GM19240 (cell line): ENCODE measurements at regions not wholly inside any gene's neighbourhood (a gene's known extent, or its start where the extent isn't known, plus 50 kb on each side); places are given as distances from the start of the nearest gene placed in this dataset.

Source experiments
- DNase-seq: peaks from one replicate; pipeline ENCODE4 v3.0.0; 2011; ENCODE audit warnings: low spot score; ENCODE audit not compliant: insufficient read length

DNA sequence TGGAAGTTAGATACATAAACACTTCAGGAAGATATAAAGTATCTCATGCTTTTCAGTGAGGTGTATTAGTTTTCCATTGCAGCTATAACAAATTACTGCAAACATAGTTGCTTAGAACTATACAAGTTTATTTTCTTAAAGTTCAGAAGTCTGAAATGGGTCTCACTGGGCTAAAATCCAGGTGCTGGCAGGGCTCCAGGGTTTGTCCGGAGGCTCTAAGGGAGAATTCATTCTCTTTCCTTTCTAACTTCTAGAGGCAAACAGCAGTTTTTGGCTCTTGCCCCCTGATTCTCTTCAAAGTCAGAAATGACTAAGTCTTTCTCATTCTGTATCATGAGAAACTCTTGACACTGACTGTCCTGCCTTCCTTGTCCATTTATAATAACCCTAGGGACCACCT lies 138.8 kb downstream of the AASDHPPT start:
- no peak for DNase-seq

DNA sequence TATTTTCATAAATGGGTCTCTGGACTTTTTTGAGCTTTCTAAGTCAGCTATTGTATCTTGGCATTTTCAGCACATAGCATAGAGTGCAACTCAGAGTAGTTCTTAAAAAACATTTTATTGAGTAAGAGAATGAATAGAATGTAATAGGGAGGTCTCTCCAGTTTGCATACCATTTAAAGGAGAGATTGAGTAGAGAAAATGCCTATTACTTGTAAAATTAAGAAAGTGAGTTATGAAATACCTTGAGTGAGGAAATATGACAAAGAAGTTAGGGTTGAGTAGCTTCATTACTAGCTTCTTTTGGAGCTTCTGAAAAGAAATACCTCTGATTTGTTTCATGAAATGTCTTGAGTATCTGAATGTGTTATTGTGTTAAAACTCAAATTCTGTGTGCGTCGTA lies 140.0 kb downstream of the AASDHPPT start:
- no peak for DNase-seq

DNA sequence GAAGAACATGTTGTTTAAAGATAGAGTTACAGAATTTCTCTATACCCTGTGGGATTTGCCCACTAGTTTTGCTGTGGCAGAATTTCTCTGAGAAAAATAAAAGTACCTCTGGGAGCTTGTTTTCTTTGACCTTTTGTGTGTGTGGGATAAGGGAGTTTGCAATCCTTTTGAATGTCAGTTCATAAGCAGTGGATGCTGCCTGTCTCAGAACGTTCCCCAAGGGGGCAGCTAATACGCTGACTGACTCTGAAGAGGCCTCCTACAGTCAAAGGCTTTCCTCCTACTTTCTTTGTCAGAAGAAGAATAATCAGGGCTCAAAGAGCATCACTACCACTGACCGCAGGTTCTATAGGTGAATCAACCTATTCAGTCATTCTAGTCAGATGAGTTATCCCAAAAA lies 140.6 kb downstream of the AASDHPPT start:
- DNase-seq: no peak

DNA sequence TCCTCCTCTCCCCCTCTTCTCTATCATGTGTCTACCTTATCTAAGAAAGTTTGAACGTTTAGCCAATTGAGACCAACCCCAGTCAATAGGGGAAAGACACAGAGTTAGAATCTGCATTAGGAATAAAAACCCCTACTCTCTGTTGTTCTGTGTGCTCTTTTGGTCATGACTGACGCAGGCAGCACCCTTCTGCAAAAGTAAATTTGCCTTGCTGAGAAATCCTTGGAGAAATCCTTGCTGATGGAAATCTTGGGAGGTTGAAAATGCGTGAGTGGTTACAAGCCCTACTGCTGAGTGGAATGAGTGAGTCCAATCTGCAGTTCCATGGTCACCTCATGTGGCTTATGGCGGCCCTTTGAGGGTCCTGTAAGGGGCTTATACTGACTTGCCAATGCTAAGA lies 145.2 kb downstream of the AASDHPPT start:
- no peak for DNase-seq

DNA sequence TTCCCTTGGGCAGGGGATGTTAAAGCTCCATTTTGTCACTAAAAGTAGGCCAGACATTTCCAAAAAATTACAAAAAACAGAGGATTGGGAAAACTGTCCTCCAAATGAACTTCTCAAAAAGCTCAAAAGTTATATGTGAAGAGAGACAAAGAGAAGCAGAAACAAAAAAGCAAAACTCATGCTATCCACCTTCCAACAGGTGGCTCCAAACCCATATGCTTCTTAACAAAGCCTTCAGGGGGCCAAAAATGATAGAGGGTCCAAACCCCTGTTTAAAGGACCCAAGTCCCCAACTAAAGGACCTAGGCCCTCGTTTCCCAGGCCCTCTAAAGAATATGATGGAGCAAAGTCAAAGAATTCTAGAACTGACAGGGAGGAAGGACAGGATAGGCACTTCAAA lies 146.7 kb downstream of the AASDHPPT start:
- DNase-seq: no peak

DNA sequence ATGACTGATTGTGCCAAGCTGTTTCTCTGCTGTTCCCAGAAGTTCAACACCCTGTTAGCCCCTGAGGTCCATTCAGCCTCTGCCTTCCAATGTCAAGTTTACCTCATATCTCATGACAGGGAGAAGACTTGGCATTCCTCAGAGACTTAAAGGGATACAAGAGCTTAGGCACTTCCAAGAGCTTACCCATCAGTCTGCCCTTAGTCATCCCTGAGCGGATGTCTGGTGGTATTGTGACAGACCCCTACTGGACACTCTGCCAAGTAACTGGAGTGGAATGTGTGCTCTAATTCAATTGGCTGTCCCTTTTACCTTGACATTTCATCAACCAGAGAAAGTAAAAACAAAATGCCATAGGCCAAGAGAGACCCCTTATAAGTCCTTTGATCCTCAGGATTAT lies 151.5 kb downstream of the AASDHPPT start:
- DNase-seq: no peak

DNA sequence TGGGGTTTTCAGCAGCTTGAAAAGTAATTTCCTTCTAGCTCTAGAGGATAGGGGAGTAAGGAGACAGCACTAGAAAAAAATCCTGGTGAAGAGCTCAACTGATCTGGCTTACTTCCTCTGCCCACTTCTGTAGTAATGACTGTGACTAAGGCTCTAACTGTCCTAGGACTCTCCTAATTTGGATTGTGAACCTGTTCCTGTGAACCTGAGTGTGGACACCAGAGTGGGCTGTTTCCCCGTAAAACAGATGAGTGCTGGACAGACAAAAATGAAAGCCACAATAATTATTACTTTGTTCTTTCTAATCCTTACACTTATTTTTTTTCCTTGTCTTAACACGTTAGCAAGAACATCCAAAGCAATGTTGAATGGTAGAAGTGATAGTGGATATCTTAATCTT lies 154.1 kb downstream of the AASDHPPT start:
- no peak for DNase-seq

DNA sequence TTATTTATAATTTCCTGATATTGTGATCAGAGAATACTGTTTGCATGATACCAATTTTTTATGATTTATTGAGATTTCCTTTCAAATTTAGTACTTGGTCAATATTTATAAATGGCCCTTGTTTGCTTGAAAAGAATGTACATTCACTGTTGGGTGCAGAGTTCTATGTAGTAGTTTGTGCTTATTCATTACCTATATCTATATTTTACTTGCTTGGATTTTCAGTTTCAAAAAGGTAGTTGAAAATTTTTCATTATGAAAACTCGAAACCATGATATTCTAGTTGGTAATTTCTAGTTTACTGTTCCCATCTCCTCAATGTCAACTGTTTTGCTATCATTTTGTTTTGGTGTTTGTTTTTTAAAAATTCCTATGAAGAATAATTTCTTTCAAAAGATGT lies 155.7 kb downstream of the AASDHPPT start:
- DNase-seq: no peak

DNA sequence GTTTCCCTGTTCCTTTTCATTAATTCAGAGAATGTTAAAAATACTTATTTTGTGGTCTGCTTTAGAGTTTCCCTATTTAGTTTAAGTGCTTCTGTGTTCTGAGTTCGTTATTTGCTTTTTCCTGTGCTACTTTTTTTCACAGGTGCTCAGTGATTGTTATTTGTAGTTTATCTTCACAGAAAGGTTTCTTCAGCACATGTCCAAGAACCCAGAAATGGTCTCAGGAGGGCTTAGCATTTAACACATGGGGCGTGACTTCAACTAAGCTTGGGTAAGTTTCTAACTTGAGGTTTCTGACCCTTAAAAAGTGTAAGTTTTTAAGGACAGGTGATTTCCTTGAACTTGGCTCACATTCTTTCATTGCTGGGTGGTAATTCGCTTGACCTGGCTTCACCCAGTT lies 157.3 kb downstream of the AASDHPPT start:
- DNase-seq: no peak

DNA sequence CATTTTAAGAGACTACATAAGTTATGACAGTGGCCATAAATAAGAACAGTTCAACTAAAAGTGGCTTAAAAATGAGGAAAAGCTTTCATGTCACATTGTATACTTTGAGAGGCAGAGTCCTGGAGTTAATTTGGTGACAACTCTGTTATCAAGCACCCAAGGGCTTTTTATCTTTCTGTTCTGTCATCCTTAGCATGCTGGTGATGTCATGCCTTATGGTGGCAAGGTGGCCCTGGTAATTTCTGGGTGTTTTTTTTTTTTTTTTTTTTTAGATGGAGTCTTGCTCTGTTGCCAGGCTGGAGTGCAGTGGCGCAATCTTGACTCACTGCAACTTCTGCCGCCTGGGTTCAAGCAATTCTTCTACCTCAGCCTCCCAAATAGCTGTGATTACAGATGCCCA lies 158.8 kb downstream of the AASDHPPT start:
- no peak for DNase-seq

DNA sequence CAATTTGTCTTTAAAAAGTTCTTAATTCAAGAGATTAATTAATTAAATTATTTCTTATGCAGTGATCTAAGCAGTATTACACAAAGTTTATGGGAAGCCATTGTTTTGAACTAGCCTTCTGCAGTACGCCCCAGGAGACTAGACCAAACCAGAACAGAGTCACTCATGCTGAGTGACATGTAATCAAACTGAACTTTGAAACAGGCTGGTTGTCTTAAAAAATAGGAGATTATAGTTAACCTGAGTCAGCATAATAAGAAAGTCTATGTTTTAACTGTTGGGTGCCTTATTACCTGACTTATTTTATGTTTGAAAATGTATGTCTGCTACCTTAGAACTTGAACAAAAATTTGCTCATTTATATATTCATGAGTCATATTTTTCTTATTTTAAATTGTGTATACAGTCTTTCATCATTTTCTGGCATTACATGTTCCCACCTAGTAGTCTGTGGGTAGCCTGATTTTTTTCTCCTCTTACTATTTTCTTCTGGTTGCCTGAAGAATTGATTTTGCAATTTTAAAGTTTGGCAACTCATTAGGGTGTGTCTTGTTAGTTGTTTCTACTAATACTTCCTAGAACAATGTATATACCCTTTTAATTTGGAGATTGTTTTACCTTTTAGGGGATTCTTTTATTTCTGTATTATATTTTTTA lies 161.4 kb downstream of the AASDHPPT start:
- DNase-seq: no peak

DNA sequence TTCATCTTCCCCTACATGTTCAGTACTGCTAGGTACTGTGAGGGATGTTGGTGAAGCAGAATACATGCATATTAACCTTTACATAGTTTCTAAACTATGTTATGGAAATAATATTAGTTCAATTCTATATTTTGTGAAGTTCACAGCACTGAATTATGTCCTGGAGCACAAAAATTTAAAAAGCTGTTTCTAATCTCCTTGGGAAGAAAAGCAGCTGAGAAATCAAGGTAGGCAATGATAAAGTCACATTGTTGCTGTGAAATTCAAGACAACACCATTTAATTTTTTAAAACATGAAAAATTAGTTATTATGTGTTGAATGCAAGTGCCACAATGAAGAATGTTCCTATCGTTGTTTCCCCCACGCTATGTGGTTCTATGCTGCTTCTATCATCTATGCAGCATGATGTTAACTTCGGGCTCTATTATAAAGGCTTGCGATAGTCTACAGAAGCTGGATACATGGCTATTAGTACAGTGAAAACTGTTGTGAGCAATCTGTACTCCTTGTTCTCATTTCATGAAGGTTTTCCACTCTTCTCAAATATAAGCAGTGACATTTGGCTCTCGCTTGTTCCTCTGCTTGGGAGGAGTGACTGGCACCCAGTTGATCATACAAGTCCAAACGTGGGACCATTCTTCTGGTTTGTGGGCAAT lies 164.3 kb downstream of the AASDHPPT start:
- DNase-seq: no peak

DNA sequence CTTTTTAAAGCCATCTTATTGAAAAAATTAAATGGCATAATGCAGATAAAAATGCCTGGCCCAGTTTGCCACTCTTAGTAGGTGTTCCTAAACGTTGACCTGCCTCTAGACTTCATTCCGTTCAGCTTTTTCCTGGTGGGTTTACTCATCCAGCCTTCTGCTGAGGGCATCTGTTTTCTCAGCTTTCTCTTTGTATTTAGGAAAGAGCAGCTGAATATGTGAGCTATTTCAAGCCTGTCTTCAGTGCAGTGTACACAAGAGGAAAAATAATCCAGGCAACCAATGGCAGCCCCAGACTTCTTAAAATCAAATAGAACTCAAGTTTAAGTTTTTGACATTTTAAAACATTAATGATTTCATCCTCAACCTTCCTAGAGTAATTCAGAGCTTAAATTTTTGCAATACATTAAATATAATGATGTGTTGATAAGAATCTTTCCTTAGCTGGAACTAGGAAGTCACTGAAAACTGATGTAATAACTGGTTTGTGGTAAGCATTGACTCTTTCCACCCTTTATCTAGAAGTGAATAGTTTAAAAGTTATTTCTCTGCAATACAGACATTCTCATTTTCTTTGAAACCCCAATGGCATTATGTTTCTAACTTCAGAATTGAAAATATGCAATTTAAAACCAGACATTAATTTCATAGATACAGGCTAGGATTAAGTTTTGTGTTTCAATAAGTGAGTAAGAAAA lies 165.4 kb downstream of the AASDHPPT start:
- DNase-seq: no peak

DNA sequence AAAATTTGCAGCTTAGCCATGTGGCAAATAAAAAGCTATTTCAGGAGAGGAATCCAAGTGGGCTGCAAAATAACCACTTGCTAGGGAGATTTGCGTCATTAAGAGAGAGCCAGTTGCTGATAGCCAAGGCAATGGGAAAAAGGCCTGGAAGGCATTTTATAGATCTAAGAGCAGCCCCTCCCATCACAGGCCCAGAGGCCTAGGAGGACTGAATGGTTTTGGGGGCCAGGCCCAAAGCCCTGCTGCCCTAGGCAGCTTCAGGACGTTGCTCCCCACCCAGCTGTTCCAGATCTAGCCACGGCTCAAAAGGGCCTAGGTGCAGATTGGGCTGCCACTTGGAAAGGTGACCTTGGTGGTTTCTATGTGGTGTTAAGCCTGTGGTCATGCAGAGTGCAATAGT lies 169.0 kb downstream of the AASDHPPT start:
- no peak for DNase-seq

DNA sequence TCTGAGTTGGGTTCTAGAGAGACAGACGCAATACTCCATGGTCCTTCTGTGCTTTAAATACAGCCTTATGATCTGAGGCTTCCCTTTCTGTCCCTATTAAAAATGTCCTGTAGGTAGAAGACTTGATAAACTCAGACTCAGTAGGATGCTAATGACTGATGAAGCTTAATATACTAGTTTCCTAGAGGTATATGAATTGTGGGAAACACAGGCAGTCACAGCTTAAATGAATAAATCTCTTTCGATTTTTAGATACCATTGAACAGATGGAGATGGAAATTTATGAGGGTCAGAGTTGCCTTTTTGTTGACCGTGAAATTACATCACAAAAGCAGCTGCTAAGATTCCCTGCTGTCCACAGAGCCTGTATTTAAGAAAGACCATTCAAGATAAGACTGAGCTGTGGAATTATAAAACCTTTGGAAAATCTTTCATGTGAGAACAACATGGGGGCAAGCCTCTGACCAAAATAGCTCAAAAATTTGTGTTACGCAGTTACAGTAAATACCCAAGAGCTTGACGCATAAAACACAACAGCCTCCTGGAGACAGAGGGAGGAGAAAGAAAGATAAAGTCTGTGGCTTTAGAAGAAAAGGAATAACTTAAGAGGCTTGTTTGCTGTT lies 172.3 kb downstream of the AASDHPPT start:
- no peak for DNase-seq

DNA sequence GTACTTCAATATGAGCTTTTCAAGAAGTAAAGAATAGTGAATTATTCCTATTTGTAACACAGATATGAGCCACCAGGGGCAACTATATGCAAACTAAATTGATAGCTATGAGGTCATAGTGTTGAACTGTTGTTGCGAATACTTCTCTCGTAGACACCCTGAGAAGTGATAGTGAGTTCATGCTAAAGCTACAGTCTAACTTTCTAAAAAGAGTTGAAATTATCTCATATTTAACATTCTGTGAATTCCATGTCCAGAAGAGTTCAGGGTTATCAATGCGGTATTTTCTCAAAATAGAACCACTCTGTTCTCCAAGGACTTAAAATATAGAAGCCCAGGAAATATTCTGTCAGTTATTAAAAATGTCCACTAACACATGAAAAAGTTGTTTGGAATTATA lies 185.4 kb downstream of the AASDHPPT start:
- DNase-seq: no peak

DNA sequence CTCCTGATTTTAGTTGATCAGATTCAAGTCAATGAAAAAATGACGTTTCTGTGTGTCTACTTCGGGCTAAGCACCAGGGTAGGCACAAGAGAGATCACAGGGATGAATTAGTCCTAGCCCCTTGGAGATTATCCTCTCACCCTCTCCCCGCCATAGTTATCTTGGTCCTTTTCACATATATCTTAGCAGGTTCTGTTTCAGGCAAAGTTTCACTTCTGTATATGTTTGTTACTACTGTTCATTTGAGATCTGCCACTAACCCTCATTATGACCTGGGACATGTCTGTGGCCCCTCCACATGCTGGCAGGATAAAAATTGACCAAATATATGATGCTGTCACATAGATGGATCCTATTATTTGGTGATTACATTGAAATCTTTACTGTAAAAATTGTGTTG lies 186.1 kb downstream of the AASDHPPT start:
- no peak for DNase-seq

DNA sequence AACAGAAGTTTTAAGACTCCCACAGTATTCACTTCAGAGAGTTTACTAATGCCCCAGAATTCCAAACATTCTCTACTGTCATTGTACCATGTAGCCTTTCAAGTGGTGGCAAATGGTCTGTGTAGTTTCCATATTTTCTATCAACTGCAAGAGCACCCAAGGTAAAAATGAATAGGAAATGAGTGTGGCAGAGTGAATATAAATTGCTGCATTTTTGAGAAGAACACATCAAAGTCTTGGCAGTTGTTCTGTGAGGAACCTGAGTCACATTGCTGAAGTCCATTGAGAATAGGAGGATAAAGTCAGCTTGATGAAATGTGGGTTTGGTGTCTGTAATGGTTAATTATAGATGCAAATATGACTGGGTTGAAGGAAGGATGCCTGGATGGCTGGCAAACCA lies 193.6 kb downstream of the AASDHPPT start:
- DNase-seq: no peak

DNA sequence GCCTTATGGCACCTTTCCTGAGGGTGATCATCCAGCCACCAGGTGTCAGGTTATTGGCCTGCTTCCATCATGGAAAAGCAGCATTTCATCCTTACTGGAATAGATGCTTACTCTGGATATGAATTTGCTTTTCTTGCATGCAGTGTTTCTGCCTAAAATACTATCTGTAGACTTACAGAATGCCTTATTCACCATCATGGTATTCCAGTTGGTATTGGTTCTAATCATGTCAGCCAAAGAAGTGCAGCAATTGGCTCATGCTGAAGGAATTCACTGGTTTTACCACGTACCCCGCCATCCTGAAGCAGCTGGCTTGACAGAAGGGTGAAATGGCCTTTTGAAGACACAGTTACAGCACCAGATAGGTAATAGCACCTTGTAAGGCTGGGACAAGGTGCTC lies 194.2 kb downstream of the AASDHPPT start:
- no peak for DNase-seq

DNA sequence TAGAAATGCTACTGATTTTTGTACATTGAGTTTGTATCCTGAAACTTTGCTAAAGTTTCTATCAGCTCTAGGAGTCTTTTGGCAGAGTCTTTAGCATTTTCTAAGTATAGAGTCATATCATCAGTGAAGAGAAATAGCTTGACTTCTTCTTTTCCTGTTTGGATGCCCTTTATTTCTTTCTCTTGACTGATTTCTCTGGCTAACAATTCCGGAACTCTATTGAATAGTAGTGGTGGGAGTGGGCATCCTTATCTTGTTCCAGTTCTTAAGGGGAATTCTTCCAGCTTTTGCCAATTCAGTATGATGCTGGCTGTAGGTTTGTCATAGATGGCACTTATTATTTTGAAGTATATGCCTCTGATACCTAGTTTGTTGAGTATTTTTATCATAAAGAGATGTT lies 197.7 kb downstream of the AASDHPPT start:
- DNase-seq: no peak

DNA sequence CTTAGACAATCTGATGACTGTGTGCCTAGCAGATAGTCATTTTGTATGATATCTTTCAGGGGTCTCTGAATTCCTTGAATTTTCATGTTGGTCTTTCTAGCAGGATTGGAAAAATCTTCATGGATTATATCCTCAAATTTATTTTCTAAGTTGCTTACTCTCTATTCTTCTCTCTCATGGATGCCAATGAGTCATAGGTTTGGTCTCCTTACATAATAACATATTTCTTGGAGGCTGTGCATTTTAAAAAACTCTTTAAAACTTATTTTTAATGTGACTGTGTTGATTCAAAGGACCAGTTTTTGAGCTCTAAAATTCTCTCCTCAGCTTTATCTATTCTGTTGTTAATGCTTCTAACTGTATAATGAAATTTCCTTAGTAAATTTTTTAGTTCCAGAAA lies 198.7 kb downstream of the AASDHPPT start:
- no peak for DNase-seq

DNA sequence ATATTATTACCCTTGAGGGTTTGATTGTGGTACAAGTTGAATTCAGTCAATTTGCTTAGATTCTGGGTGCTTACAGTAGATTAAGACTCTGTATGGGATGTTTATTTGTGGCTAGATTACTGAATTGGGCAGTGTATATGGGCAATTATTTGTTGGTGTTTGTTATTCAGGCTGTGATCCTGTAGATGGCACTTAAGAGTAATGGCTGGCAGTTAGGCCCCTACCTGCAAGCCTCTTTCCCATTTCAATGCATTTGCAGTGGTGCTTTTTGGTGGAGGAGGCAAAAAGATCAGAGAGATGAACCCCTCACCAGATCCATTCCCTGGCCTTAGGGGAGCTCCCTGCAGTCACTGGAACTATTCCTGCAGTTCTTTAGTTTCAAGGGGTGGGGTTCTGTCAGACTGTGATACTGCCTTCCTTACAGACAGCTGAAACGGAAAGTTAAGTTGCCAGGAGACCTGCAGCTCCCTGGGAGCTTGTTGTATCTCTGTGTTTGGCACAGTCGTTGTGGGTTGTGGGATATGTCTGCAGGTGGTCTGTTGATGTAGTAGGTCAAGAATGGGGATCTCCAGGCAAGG lies 199.5 kb downstream of the AASDHPPT start:
- DNase-seq: no peak
